Calu3 (cell line): ENCODE measurements at regions not wholly inside any gene's neighbourhood (a gene's known extent, or its start where the extent isn't known, plus 50 kb on each side); places are given as distances from the start of the nearest gene placed in this dataset.

Experiments
- BruUV-seq: library from RNA; stranded (reverse); fragments of 400-500 nt; replicated peaks from 2 replicates; lab custom pipeline; 2021; lab: Mats Ljungman, UMichigan
- CTCF ChIA-PET: fragments of 300-600 bp; sonication (Branson Sonifier 250); formaldehyde crosslinking; loops from one replicate; lab custom pipeline; 2022; ENCODE audit warnings: antibody characterized with exemption; lab: Charles Lee
- DNase-seq: peaks from one replicate; pipeline ENCODE4 v3.0.0; 2022
- H3K27ac Mint-ChIP-seq: one replicate; pipeline ENCODE4 v1.8.0; 2022; ENCODE audit warnings: mixed read lengths; ENCODE audit not compliant: unreplicated experiment
- H3K27me3 Mint-ChIP-seq: one replicate; pipeline ENCODE4 v1.8.0; 2022; ENCODE audit warnings: mixed read lengths; ENCODE audit not compliant: unreplicated experiment
- H3K36me3 Mint-ChIP-seq: one replicate; pipeline ENCODE4 v1.8.0; 2022; ENCODE audit warnings: mild to moderate bottlenecking, moderate library complexity, mixed read lengths; ENCODE audit not compliant: insufficient read depth, unreplicated experiment
- H3K4me1 Mint-ChIP-seq: one replicate; pipeline ENCODE4 v1.8.0; 2022; ENCODE audit warnings: mild to moderate bottlenecking, low read depth, mixed read lengths; ENCODE audit not compliant: unreplicated experiment
- H3K4me3 Mint-ChIP-seq: one replicate; pipeline ENCODE4 v1.8.0; 2022; ENCODE audit warnings: mild to moderate bottlenecking, low read depth, moderate library complexity, mixed read lengths; ENCODE audit not compliant: unreplicated experiment
- H3K9me3 Mint-ChIP-seq: one replicate; pipeline ENCODE4 v1.8.0; 2022; ENCODE audit warnings: low read depth, mixed read lengths; ENCODE audit not compliant: unreplicated experiment
- intact Hi-C: fragments of 100-400 bp; cut with micrococcal nuclease; formaldehyde crosslinking; loops from one replicate; pipeline ENCODE4 v1.10.0; 2022; ENCODE audit not compliant: unreplicated experiment
- TF ChIP-seq, protein P1 (sequence below): fragments of 200-600 bp; IDR thresholded peaks from one replicate; pipeline ENCODE4 v1.8.0; 2022; ENCODE audit warnings: antibody characterized with exemption; ENCODE audit not compliant: unreplicated experiment

DNA sequence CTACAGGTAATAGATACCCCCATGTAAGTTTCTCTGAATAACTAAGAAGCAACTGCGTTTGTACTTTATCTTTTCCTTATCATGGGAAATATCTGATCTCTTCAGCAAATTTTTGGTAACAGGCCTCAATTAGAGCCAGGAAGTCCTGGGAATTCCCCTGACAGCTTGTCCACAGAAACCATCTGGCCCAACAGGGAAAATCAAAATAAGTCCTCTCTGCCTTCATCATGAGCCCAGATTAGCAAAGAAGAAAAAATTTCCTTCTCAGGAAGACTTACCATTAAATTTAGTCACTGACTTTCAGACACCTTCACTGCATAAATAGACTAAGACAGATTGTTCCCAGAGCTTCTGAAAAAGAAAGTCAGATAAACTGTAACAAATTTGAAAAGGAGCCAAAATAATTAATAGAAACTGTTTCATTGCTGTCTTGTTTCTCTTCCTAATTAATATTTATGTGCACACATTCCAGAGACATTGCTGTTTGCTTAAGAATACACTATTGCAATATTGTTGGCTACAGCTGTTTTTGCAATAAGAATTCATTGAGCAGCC lies 278.1 kb upstream of the FAT3 start:
- no peak overlapping the region for H3K27ac Mint-ChIP-seq
- no peak overlapping the region for H3K4me3 Mint-ChIP-seq
- H3K9me3 Mint-ChIP-seq, result no peaks in the 10 kb centered on the region
- CTCF ChIA-PET, result no interaction called here
- no peaks in the 10 kb centered on the region for H3K36me3 Mint-ChIP-seq
- H3K27me3 Mint-ChIP-seq, result no peaks in the 10 kb centered on the region
- TF ChIP-seq, protein P1, sequence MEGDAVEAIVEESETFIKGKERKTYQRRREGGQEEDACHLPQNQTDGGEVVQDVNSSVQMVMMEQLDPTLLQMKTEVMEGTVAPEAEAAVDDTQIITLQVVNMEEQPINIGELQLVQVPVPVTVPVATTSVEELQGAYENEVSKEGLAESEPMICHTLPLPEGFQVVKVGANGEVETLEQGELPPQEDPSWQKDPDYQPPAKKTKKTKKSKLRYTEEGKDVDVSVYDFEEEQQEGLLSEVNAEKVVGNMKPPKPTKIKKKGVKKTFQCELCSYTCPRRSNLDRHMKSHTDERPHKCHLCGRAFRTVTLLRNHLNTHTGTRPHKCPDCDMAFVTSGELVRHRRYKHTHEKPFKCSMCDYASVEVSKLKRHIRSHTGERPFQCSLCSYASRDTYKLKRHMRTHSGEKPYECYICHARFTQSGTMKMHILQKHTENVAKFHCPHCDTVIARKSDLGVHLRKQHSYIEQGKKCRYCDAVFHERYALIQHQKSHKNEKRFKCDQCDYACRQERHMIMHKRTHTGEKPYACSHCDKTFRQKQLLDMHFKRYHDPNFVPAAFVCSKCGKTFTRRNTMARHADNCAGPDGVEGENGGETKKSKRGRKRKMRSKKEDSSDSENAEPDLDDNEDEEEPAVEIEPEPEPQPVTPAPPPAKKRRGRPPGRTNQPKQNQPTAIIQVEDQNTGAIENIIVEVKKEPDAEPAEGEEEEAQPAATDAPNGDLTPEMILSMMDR, result no peak
- intact Hi-C loops, result no loop called here
- H3K4me1 Mint-ChIP-seq, result peaks cover 22% of the 10 kb centered on the region
- BruUV-seq, result no TSS peak
- no peak for DNase-seq

DNA sequence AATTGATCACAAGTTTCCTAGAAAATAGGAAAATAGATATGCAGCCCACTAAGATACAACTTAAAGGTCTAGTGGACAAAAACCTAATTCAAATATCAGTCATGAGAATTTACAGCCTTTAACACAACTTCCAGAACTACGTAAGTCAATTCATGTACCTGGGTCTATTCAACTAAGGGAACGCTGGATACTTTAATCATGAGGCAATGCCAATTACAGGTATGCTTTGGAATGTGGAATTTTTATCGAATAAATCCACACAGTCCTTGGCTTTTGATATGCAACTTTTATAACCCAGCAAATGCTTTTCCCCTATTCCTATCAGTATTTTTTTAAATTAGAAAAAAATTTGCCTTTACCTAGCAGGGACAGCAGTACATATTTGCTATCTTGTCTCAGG lies 289.5 kb upstream of the FAT3 start:
- Mint-ChIP-seq H3K4me3 (no peak overlapping the region), H3K4me1 (no peaks in the 10 kb centered on the region), H3K27me3 (no peaks in the 10 kb centered on the region), H3K36me3 (no peaks in the 10 kb centered on the region), H3K27ac (no peak overlapping the region), H3K9me3 (no peaks in the 10 kb centered on the region)
- BruUV-seq, result no TSS peak
- no peak for DNase-seq
- intact Hi-C loops, result no loop called here
- TF ChIP-seq, protein P1, result no peak
- CTCF ChIA-PET, result no interaction called here

DNA sequence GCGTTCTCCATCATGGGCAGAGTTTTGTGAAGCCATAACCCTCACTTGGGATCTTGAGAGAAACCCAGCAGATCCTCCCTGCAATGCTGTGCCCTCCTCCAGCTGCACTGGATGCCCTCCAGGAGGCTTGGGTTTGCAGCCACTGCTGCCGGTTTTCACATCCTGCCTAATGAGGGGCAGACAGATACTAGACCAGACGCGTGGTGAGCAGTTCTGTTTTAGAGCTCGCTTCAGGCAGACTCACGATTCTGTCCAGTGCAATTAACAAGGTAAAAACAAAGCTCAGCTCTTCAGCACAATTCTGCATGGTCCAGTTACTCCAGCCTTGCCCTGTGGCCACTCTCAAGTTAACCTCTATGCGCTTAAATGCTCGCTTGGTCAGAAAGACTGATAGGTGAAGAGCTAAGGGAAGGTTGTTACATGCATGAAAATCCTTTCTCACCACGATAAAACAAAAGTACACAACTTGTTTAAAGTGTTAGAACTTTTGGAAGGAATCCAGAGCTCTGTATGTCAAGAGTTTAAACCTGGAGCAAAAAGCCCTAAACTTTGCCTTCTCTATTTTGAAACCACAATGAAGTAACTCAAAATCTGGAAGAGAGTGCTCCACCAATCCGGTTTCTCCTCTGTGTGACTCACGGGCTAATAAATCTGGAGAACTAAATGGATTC lies 292.3 kb upstream of the FAT3 start:
- no peak for DNase-seq

DNA sequence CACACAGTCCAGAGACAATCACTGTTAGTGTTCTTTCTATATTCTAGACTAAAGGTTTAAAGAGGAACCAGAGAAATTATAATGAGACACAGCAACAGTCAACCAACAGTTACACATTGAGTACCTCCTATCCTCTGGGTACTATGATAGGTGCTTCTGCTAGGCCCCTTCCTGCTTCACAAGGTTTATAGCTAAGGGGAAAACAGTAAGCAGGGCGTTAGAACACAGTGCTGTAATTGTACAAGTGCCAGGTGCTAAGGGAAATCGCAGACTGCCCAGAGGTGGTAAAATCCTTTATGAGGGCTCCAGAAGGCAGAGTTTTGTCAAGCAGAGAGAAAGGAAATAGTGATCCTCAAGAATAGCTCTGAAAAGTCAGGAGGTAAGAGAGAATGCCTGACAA lies 297.2 kb upstream of the FAT3 start:
- DNase-seq, result no peak
- Mint-ChIP-seq H3K36me3 (no peaks in the 10 kb centered on the region), H3K27ac (no peak overlapping the region), H3K9me3 (peaks cover 2% of the 10 kb centered on the region), H3K4me1 (no peaks in the 10 kb centered on the region), H3K4me3 (no peak overlapping the region), H3K27me3 (no peaks in the 10 kb centered on the region)
- TF ChIP-seq, protein P1, result no peak
- no TSS peak for BruUV-seq
- intact Hi-C loops, result no loop called here
- CTCF ChIA-PET, result no interaction called here

More for the DNA sequence above, 292.3 kb upstream of the FAT3 start:
- no TSS peak for BruUV-seq
- no peak overlapping the region for H3K4me3 Mint-ChIP-seq
- CTCF ChIA-PET, result no interaction called here
- H3K9me3 Mint-ChIP-seq, result no peaks in the 10 kb centered on the region
- no peaks in the 10 kb centered on the region for H3K36me3 Mint-ChIP-seq
- no peaks in the 10 kb centered on the region for H3K27me3 Mint-ChIP-seq
- H3K27ac Mint-ChIP-seq, result no peak overlapping the region
- H3K4me1 Mint-ChIP-seq, result no peaks in the 10 kb centered on the region
- TF ChIP-seq, protein P1, result no peak
- intact Hi-C loops, result no loop called here
